Type B pancreatic cell (in vitro differentiated cells): ENCODE measurements at regions not wholly inside any gene's neighbourhood (a gene's known extent, or its start where the extent isn't known, plus 50 kb on each side); places are given as distances from the start of the nearest gene placed in this dataset.

Experiments used
- DNase-seq: peaks from one replicate; pipeline ENCODE4 v3.0.0; 2021; ENCODE audit warnings: mixed read lengths; ENCODE audit not compliant: unreplicated experiment; ENCODE audit errors: extremely low spot score
- H3K27ac Mint-ChIP-seq: 2 replicates; pipeline ENCODE4 v1.8.0; 2021; ENCODE audit warnings: mild to moderate bottlenecking, mixed read lengths
- H3K27me3 Mint-ChIP-seq: 2 replicates; pipeline ENCODE4 v1.8.0; 2021; ENCODE audit warnings: mixed read lengths
- H3K36me3 Mint-ChIP-seq: 2 replicates; pipeline ENCODE4 v1.8.0; 2021; ENCODE audit warnings: mixed read lengths
- H3K4me1 Mint-ChIP-seq: one replicate; pipeline ENCODE4 v1.8.0; 2021; ENCODE audit warnings: mixed read lengths; ENCODE audit not compliant: unreplicated experiment
- H3K4me3 Mint-ChIP-seq: 2 replicates; pipeline ENCODE4 v1.8.0; 2021; ENCODE audit warnings: mild to moderate bottlenecking, mixed read lengths
- H3K9me3 Mint-ChIP-seq: 2 replicates; pipeline ENCODE4 v1.8.0; 2021; ENCODE audit warnings: mixed read lengths
- CTCF ChIP-seq: fragments of 200-600 bp; sonication (generic); conservative IDR thresholded peaks from 2 replicates; pipeline ENCODE4 v1.5.0; 2021; ENCODE audit warnings: antibody characterized with exemption, mild to moderate bottlenecking

- Mint-ChIP-seq H3K4me3 (no peak overlapping the region), H3K36me3 (no peaks in the 10 kb centered on the region), H3K4me1 (no peaks in the 10 kb centered on the region), H3K27ac (no peak overlapping the region), H3K27me3 (no peaks in the 10 kb centered on the region), H3K9me3 (no peaks in the 10 kb centered on the region)
- no peak for DNase-seq
- no peak for TF ChIP-seq CTCF
Observed at GRCh38 chr11:95690100-95690499, 99.5 kb downstream of the FAM76B start.

- no peak for DNase-seq
- no peaks in the 10 kb centered on the region for H3K9me3 Mint-ChIP-seq
- no peaks in the 10 kb centered on the region for H3K27me3 Mint-ChIP-seq
- TF ChIP-seq CTCF: no peak
- H3K27ac Mint-ChIP-seq: peak overlapping the region; percentile 27
- H3K36me3 Mint-ChIP-seq: no peaks in the 10 kb centered on the region
- H3K4me3 Mint-ChIP-seq: no peak overlapping the region
- no peaks in the 10 kb centered on the region for H3K4me1 Mint-ChIP-seq
Observed at GRCh38 chr11:95688501-95689222, 100.9 kb downstream of the FAM76B start.

- Mint-ChIP-seq H3K9me3 (no peaks in the 10 kb centered on the region), H3K4me1 (no peaks in the 10 kb centered on the region), H3K36me3 (no peaks in the 10 kb centered on the region), H3K27me3 (no peaks in the 10 kb centered on the region), H3K27ac (no peak overlapping the region), H3K4me3 (no peak overlapping the region)
- no peak for DNase-seq
- TF ChIP-seq CTCF: no peak
Observed at GRCh38 chr11:95688015-95688414, 101.6 kb downstream of the FAM76B start.

GRCh38 chr11:95686265-95686664, 103.3 kb downstream of the FAM76B start:
- Mint-ChIP-seq H3K36me3 (no peaks in the 10 kb centered on the region), H3K27me3 (no peaks in the 10 kb centered on the region), H3K27ac (no peak overlapping the region), H3K4me3 (no peak overlapping the region), H3K4me1 (no peaks in the 10 kb centered on the region), H3K9me3 (no peaks in the 10 kb centered on the region)
- TF ChIP-seq CTCF: no peak
- no peak for DNase-seq

GRCh38 chr11:95684701-95685100, 104.9 kb downstream of the FAM76B start:
- no peak for TF ChIP-seq CTCF
- H3K4me1 Mint-ChIP-seq: peaks cover 3% of the 10 kb centered on the region
- H3K4me3 Mint-ChIP-seq: no peak overlapping the region
- H3K27ac Mint-ChIP-seq: no peak overlapping the region
- H3K27me3 Mint-ChIP-seq: no peaks in the 10 kb centered on the region
- no peak for DNase-seq
- no peaks in the 10 kb centered on the region for H3K9me3 Mint-ChIP-seq
- H3K36me3 Mint-ChIP-seq: no peaks in the 10 kb centered on the region
